GM23338 (cell line): ENCODE measurements at regions not wholly inside any gene's neighbourhood (a gene's known extent, or its start where the extent isn't known, plus 50 kb on each side); places are given as distances from the start of the nearest gene placed in this dataset.

Experiments used
- CREB1 ChIP-seq: fragments of 250-450 bp; sonication (Bioruptor Pico); IDR thresholded peaks from 2 replicates; pipeline ENCODE4 v1.5.0; 2020; ENCODE audit warnings: low read depth, mild to moderate bottlenecking, moderate library complexity
- CTCF ChIP-seq, 2 experiments: fragments of 200-600 bp in 1 of 2; sonication (generic) in 1 of 2; conservative IDR thresholded peaks; 2 replicates each; pipeline versions ENCODE4 v1.5.1 to v1.6.1; 2016 to 2017; ENCODE audit warnings: antibody characterized with exemption in 2 of 2, low read depth in 2 of 2, mild to moderate bottlenecking in 2 of 2, moderate library complexity in 1 of 2
- ETS1 ChIP-seq: IDR thresholded peaks from 2 replicates; pipeline ENCODE4 v1.6.1; 2016; ENCODE audit warnings: antibody characterized with exemption
- EZH2 ChIP-seq: fragments of 200-600 bp; sonication (generic); IDR thresholded peaks from one replicate; pipeline ENCODE4 v1.8.0; 2017; ENCODE audit warnings: antibody characterized with exemption, mild to moderate bottlenecking, low read depth; ENCODE audit not compliant: unreplicated experiment
- EZH2phosphoT487 ChIP-seq: fragments of 200-600 bp; sonication (generic); IDR thresholded peaks from one replicate; pipeline ENCODE4 v1.8.1; 2018; ENCODE audit warnings: antibody characterized with exemption; ENCODE audit not compliant: unreplicated experiment
- JUNB ChIP-seq: IDR thresholded peaks from one replicate; pipeline ENCODE4 v1.6.1; 2016; ENCODE audit warnings: antibody characterized with exemption; ENCODE audit not compliant: unreplicated experiment
- POLR2AphosphoS5 ChIP-seq: IDR thresholded peaks from 2 replicates; pipeline ENCODE4 v1.6.1; 2016; ENCODE audit warnings: antibody characterized with exemption, low read depth
- REST ChIP-seq: IDR thresholded peaks from one replicate; pipeline ENCODE4 v1.6.1; 2018; ENCODE audit warnings: antibody characterized with exemption; ENCODE audit not compliant: unreplicated experiment
- ZNF114 ChIP-seq: fragments of 250-450 bp; sonication (Bioruptor Pico); IDR thresholded peaks from 2 replicates; pipeline ENCODE4 v1.5.0; 2020; ENCODE audit warnings: mild to moderate bottlenecking, moderate library complexity
- ZNF331 ChIP-seq: fragments of 250-450 bp; sonication (Bioruptor Pico); IDR thresholded peaks from 2 replicates; pipeline ENCODE4 v1.5.0; 2020; ENCODE audit warnings: low read depth, mild to moderate bottlenecking, moderate library complexity
- ZNF462 ChIP-seq: fragments of 250-450 bp; sonication (Bioruptor Pico); IDR thresholded peaks from 2 replicates; pipeline ENCODE4 v1.5.0; 2020; ENCODE audit warnings: mild to moderate bottlenecking, moderate library complexity

- TF ChIP-seq CTCF (conservative IDR thresholded peaks at IDR 0.05; ENCODE audit: low read depth in 2 of 2) (no peak), ZNF462 (CRISPR knock-in tag) (no peak), EZH2 (no peak), JUNB (no peak), ETS1 (no peak), POLR2AphosphoS5 (no peak), REST (no peak), EZH2phosphoT487 (no peak), CREB1 (no peak), ZNF114 (CRISPR knock-in tag) (no peak), ZNF331 (CRISPR knock-in tag) (no peak)
These were observed 86.4 kb downstream of the POLR2M start for GRCh38 chr15:57792724-57793449.
